GM12878 (cell line): ENCODE measurements at regions not wholly inside any gene's neighbourhood (a gene's known extent, or its start where the extent isn't known, plus 50 kb on each side); places are given as distances from the start of the nearest gene placed in this dataset.

Experiments used
- ATAC-seq: fragments of 200-7000 bp; cut with Tn5 transposase; 3 replicates; pipeline ENCODE4 v1.9.1; 2020; ENCODE audit warnings: mild to moderate bottlenecking, moderate library complexity
- BruUV-seq: library from RNA; stranded (reverse); fragments of 400-500 nt; replicated peaks from 2 replicates; lab custom pipeline; 2021; lab: Mats Ljungman, UMichigan
- CTCF ChIA-PET: fragments of 300-600 bp; sonication (Branson Sonifier 250); formaldehyde crosslinking; extraction: SDS; loops from one replicate; lab custom pipeline; 2021; ENCODE audit warnings: inconsistent platforms; lab: Yijun Ruan, JAX
- POLR2A ChIA-PET: fragments of 350-600 bp; formaldehyde crosslinking; extraction: SDS; loops from one replicate; lab custom pipeline; 2021; ENCODE audit warnings: inconsistent platforms; lab: Charles Lee
- RAD21 ChIA-PET: fragments of 300-600 bp; sonication (Branson Sonifier 250); formaldehyde crosslinking; loops from one replicate; lab custom pipeline; 2023; ENCODE audit warnings: antibody characterized with exemption; ENCODE audit not compliant: unreplicated experiment; lab: Charles Lee
- SMC1A ChIA-PET: fragments of 300-600 bp; sonication (Branson Sonifier 250); formaldehyde crosslinking; loops from one replicate; lab custom pipeline; 2023; ENCODE audit not compliant: unreplicated experiment, uncharacterized antibody; lab: Charles Lee
- DNase-seq: peaks from one replicate; pipeline ENCODE4 v3.0.0-alpha.2; 2011; ENCODE audit warnings: low read depth, low spot score
- FAIRE-seq: peaks from 3 replicates; lab custom pipeline; 2011; peaks lifted over from hg19 to GRCh38; lab: Jason Lieb, UNC
- H2AFZ ChIP-seq: 2 replicates; pipeline ENCODE4 v1.6.0; 2011; ENCODE audit warnings: low read depth, low read length, control low read depth; ENCODE audit not compliant: control insufficient read depth
- H3K27ac ChIP-seq: 2 replicates; pipeline ENCODE4 v1.5.1; 2011; ENCODE audit warnings: control low read depth; ENCODE audit not compliant: control insufficient read depth, insufficient read depth
- H3K27me3 ChIP-seq, 2 experiments: replicated peaks in 1 of 2; 2 replicates each; pipeline versions ENCODE4 v1.6.0 to v1.6.1; 2011; ENCODE audit warnings: low read length in 1 of 2; ENCODE audit not compliant: control insufficient read depth in 2 of 2, insufficient read depth in 2 of 2
- H3K36me3 ChIP-seq, 2 experiments: 2 replicates each; pipeline ENCODE4 v1.5.1; 2011; ENCODE audit warnings: low read length in 1 of 2; ENCODE audit not compliant: control insufficient read depth in 2 of 2, insufficient read depth in 2 of 2
- H3K4me1 ChIP-seq: 2 replicates; pipeline ENCODE4 v1.6.1; 2011; ENCODE audit warnings: mild to moderate bottlenecking, low read length, moderate library complexity, mixed read lengths; ENCODE audit not compliant: control insufficient read depth, insufficient read depth
- H3K4me2 ChIP-seq: 2 replicates; pipeline ENCODE4 v1.6.0; 2011; ENCODE audit warnings: control low read depth; ENCODE audit not compliant: control insufficient read depth, insufficient read depth
- H3K4me3 ChIP-seq: fragments of 200-600 bp; sonication (generic); 2 replicates; pipeline ENCODE4 v1.5.1; 2016
- H3K79me2 ChIP-seq: 2 replicates; pipeline ENCODE4 v1.6.0; 2011; ENCODE audit warnings: low read length; ENCODE audit not compliant: control insufficient read depth, insufficient read depth
- H3K9ac ChIP-seq: 2 replicates; pipeline ENCODE4 v1.8.0; 2011; ENCODE audit warnings: low read length, control low read depth, mixed read lengths; ENCODE audit not compliant: control insufficient read depth, insufficient read depth
- H3K9me3 ChIP-seq: replicated peaks from 3 replicates; pipeline ENCODE4 v1.5.1; 2011; ENCODE audit warnings: mild to moderate bottlenecking, low read length; ENCODE audit not compliant: control insufficient read depth, insufficient read depth
- H4K20me1 ChIP-seq: 2 replicates; pipeline ENCODE4 v1.6.0; 2011; ENCODE audit not compliant: control insufficient read depth, insufficient read depth
- BACH1 ChIP-seq: fragments of 450-650 bp; IDR thresholded peaks from 2 replicates; pipeline ENCODE4 v1.6.1; 2017; ENCODE audit warnings: mild to moderate bottlenecking, borderline replicate concordance
- EP300 ChIP-seq, 2 experiments: fragments of 150-350 bp in 1 of 2; IDR thresholded peaks; 2 replicates each; pipeline ENCODE4 v1.6.1; 2011 to 2012; ENCODE audit warnings: low read depth in 2 of 2, low read length in 2 of 2, borderline replicate concordance in 1 of 2, improper control_type of control experiment in 1 of 2, inconsistent platforms in 1 of 2; ENCODE audit not compliant: control insufficient read depth in 1 of 2
- ETV6 ChIP-seq, 2 experiments: fragments of 450-650 bp in 1 of 2; IDR thresholded peaks in 1 of 2; conservative IDR thresholded peaks in 1 of 2; 2 replicates each; pipeline ENCODE4 v1.6.1; 2014; ENCODE audit warnings: antibody characterized with exemption in 1 of 2, borderline replicate concordance in 1 of 2, low read depth in 1 of 2, mild to moderate bottlenecking in 1 of 2, moderate library complexity in 1 of 2
- HDAC6 ChIP-seq: fragments of 200-600 bp; sonication (generic); IDR thresholded peaks from one replicate; pipeline ENCODE4 v1.8.0; 2017; ENCODE audit warnings: antibody characterized with exemption; ENCODE audit not compliant: unreplicated experiment
- KAT2A ChIP-seq: conservative IDR thresholded peaks from 2 replicates; pipeline ENCODE4 v1.6.1; 2011; ENCODE audit warnings: low read depth, low read length; ENCODE audit not compliant: control insufficient read depth
- RCOR1 ChIP-seq: conservative IDR thresholded peaks from 2 replicates; pipeline ENCODE4 v1.6.1; 2012; ENCODE audit warnings: low read depth, low read length, improper control_type of control experiment
- RELA ChIP-seq: fragments of 450-650 bp; IDR thresholded peaks from 2 replicates; pipeline ENCODE4 v1.8.0; 2014; ENCODE audit warnings: borderline replicate concordance; ENCODE audit not compliant: partially characterized antibody
- SREBF1 ChIP-seq: IDR thresholded peaks from 2 replicates; pipeline ENCODE4 v1.6.1; 2012; ENCODE audit warnings: mild to moderate bottlenecking, low read length
- ZNF384 ChIP-seq: IDR thresholded peaks from 2 replicates; pipeline ENCODE4 v1.6.1; 2012; ENCODE audit warnings: low read depth, mild to moderate bottlenecking, low read length, improper control_type of control experiment, borderline replicate concordance
- ZSCAN29 ChIP-seq: fragments of 450-650 bp; IDR thresholded peaks from 2 replicates; pipeline ENCODE4 v1.6.1; 2017; ENCODE audit warnings: mild to moderate bottlenecking, moderate library complexity
- WGBS: methylation state at CpG from one replicate; pipeline ENCODE4 v1.1.6; 2016; ENCODE audit warnings: low lambda C conversion rate; ENCODE audit not compliant: insufficient replicate concordance, insufficient coverage; ENCODE audit errors: missing lambda C conversion rate; 5-methylcytosine and 5-hydroxymethylcytosine counted together
- in situ Hi-C: fragments of 300-500 bp; cut with MboI; formaldehyde crosslinking; loops from 9 replicates; pipeline ENCODE4 v1.14.3; 2018; ENCODE audit warnings: mixed read lengths
- intact Hi-C: fragments of 100-400 bp; cut with micrococcal nuclease; formaldehyde crosslinking; loops from one replicate; pipeline ENCODE4 v1.14.2; 2022; ENCODE audit not compliant: unreplicated experiment
- TF ChIP-seq, protein P1 (sequence below): IDR thresholded peaks from 2 replicates; pipeline ENCODE4 v1.6.1; 2012; ENCODE audit warnings: improper control_type of control experiment, low read depth, low read length; ENCODE audit not compliant: insufficient replicate concordance
- TF ChIP-seq, protein P2 (sequence below): fragments of 450-650 bp; IDR thresholded peaks from 2 replicates; pipeline ENCODE4 v1.6.1; 2017; ENCODE audit warnings: borderline replicate concordance
- TF ChIP-seq, protein P3 (sequence below): IDR thresholded peaks from 2 replicates; pipeline ENCODE4 v1.6.1; 2012; ENCODE audit warnings: low read depth, low read length, improper control_type of control experiment

DNA sequence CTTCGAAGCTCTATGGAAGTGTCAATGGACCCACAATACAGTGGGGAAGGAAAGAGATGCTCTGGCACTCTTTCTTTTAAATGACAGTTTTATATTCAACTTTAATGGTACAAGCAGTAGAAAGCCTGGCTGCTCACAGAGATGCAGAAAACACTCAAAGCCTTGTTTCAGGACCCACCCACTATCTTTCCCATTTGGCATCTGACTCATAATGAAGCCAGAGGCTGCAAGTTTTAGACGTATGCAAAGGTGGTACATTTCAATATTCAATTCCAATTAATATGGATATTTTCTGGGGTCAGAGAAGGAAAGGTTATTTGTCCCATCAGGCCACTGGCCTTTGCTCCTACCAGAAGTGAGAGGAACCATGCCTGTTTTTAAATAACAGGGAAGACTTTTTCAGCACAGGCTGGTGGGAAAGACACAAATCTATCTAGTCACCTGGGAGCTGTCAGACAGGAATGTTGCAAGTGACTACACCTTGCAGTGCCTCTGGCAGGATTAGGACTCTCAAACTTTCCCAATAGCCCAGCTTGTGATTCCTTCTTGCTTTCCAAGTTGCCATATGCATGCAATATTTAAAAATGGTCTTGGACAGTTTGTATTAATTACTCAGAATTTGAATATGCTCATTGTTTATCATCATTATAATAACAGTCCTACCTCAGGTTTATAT lies 70.0 kb upstream of the RAB40AL start:
- ChIA-PET SMC1A (no interaction called here), POLR2A (no interaction called here), RAD21 (no interaction called here), CTCF (interaction anchor here (0.9 to 2.2 kb wide), 2 partner anchors 31 to 34 kb away, joined by 4 to 7 read pairs; no protein-coding TSS in a partner anchor)
- Histone ChIP-seq H3K9ac (no peak overlapping the region), H3K27ac (no peak overlapping the region), H3K36me3 (no peaks in the 10 kb centered on the region), H3K4me2 (no peak overlapping the region), H3K27me3 (no peaks in the 10 kb centered on the region), H3K79me2 (no peaks in the 10 kb centered on the region), H3K4me3 (no peak overlapping the region), H2AFZ (no peak overlapping the region), H3K9me3 (no peaks in the 10 kb centered on the region), H4K20me1 (no peaks in the 10 kb centered on the region), H3K4me1 (no peaks in the 10 kb centered on the region)
- DNase-seq (no peak), ATAC-seq (no peak), FAIRE-seq (no peak)
- 21% methylated on average over 2 of the region's 2 CpGs for WGBS
- in situ Hi-C loops (loop anchor here (25.0 kb wide), 1 partner anchor 730 kb away; the partner anchor contains the start of genes TCEAL2 and TCEAL6), intact Hi-C loops (loop anchor here (10.0 kb wide), 1 partner anchor 712 kb away; the partner anchor contains the start of gene BEX5)
- BruUV-seq = no TSS peak
- TF ChIP-seq RELA (no peak), SREBF1 (no peak), RCOR1 (no peak), ETV6 (conservative IDR thresholded peaks at IDR 0.05 in 1 of 2, IDR thresholded peaks at IDR 0.05 in 1 of 2; ENCODE audit: borderline replicate concordance in 1 of 2, low read depth in 1 of 2) (no peak), HDAC6 (no peak), ZNF384 (no peak), KAT2A (no peak), EP300 (IDR thresholded peaks at IDR 0.05; ENCODE audit: borderline replicate concordance in 1 of 2, control insufficient read depth in 1 of 2, low read depth in 2 of 2, low read length in 2 of 2) (no peak), ZSCAN29 (no peak), BACH1 (no peak)
- TF ChIP-seq, protein P1, sequence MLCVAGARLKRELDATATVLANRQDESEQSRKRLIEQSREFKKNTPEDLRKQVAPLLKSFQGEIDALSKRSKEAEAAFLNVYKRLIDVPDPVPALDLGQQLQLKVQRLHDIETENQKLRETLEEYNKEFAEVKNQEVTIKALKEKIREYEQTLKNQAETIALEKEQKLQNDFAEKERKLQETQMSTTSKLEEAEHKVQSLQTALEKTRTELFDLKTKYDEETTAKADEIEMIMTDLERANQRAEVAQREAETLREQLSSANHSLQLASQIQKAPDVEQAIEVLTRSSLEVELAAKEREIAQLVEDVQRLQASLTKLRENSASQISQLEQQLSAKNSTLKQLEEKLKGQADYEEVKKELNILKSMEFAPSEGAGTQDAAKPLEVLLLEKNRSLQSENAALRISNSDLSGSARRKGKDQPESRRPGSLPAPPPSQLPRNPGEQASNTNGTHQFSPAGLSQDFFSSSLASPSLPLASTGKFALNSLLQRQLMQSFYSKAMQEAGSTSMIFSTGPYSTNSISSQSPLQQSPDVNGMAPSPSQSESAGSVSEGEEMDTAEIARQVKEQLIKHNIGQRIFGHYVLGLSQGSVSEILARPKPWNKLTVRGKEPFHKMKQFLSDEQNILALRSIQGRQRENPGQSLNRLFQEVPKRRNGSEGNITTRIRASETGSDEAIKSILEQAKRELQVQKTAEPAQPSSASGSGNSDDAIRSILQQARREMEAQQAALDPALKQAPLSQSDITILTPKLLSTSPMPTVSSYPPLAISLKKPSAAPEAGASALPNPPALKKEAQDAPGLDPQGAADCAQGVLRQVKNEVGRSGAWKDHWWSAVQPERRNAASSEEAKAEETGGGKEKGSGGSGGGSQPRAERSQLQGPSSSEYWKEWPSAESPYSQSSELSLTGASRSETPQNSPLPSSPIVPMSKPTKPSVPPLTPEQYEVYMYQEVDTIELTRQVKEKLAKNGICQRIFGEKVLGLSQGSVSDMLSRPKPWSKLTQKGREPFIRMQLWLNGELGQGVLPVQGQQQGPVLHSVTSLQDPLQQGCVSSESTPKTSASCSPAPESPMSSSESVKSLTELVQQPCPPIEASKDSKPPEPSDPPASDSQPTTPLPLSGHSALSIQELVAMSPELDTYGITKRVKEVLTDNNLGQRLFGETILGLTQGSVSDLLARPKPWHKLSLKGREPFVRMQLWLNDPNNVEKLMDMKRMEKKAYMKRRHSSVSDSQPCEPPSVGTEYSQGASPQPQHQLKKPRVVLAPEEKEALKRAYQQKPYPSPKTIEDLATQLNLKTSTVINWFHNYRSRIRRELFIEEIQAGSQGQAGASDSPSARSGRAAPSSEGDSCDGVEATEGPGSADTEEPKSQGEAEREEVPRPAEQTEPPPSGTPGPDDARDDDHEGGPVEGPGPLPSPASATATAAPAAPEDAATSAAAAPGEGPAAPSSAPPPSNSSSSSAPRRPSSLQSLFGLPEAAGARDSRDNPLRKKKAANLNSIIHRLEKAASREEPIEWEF = no peak
- TF ChIP-seq, protein P2, sequence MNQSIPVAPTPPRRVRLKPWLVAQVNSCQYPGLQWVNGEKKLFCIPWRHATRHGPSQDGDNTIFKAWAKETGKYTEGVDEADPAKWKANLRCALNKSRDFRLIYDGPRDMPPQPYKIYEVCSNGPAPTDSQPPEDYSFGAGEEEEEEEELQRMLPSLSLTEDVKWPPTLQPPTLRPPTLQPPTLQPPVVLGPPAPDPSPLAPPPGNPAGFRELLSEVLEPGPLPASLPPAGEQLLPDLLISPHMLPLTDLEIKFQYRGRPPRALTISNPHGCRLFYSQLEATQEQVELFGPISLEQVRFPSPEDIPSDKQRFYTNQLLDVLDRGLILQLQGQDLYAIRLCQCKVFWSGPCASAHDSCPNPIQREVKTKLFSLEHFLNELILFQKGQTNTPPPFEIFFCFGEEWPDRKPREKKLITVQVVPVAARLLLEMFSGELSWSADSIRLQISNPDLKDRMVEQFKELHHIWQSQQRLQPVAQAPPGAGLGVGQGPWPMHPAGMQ = no peak
- TF ChIP-seq, protein P3, sequence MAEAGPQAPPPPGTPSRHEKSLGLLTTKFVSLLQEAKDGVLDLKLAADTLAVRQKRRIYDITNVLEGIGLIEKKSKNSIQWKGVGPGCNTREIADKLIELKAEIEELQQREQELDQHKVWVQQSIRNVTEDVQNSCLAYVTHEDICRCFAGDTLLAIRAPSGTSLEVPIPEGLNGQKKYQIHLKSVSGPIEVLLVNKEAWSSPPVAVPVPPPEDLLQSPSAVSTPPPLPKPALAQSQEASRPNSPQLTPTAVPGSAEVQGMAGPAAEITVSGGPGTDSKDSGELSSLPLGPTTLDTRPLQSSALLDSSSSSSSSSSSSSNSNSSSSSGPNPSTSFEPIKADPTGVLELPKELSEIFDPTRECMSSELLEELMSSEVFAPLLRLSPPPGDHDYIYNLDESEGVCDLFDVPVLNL = no peak
